IMR-90 (cell line): ENCODE measurements at regions not wholly inside any gene's neighbourhood (a gene's known extent, or its start where the extent isn't known, plus 50 kb on each side); places are given as distances from the start of the nearest gene placed in this dataset.

Source experiments
- ATAC-seq: fragments of 200-7000 bp; cut with Tn5 transposase; 2 replicates; pipeline ENCODE4 v1.9.1; 2020; ENCODE audit warnings: low read depth, mild to moderate bottlenecking, moderate library complexity
- BruUV-seq: library from RNA; stranded (reverse); fragments of 400-500 nt; replicated peaks from 2 replicates; lab custom pipeline; 2021; lab: Mats Ljungman, UMichigan
- CTCF ChIA-PET: fragments of 300-600 bp; formaldehyde crosslinking; extraction: SDS; loops from one replicate; lab custom pipeline; 2021; ENCODE audit warnings: antibody characterized with exemption; lab: Yijun Ruan, JAX
- POLR2A ChIA-PET: fragments of 300-600 bp; sonication (Branson Sonifier 250); formaldehyde crosslinking; loops from one replicate; lab custom pipeline; 2022; ENCODE audit warnings: antibody characterized with exemption; ENCODE audit not compliant: unreplicated experiment; lab: Charles Lee
- DNase-seq: peaks from one replicate; pipeline ENCODE4 v3.0.0; 2013
- H2AFZ ChIP-seq: replicated peaks from 2 replicates; pipeline ENCODE3; 2013; ENCODE audit warnings: low read length, mild to moderate bottlenecking; ENCODE audit not compliant: poor library complexity
- H2AK5ac ChIP-seq: 2 replicates; pipeline ENCODE4 v1.6.1; 2013; ENCODE audit warnings: low read depth, low read length, inconsistent platforms
- H2AK9ac ChIP-seq: replicated peaks from 2 replicates; pipeline ENCODE3; 2013; ENCODE audit warnings: mild to moderate bottlenecking, low read depth, low read length, moderate library complexity; ENCODE audit not compliant: poor library complexity
- H2BK120ac ChIP-seq: 2 replicates; pipeline ENCODE4 v1.6.1; 2013; ENCODE audit warnings: low read depth, low read length, inconsistent platforms
- H2BK15ac ChIP-seq: 3 replicates; pipeline ENCODE4 v1.6.1; 2013; ENCODE audit warnings: low read depth, low read length, inconsistent platforms
- H2BK20ac ChIP-seq: 2 replicates; pipeline ENCODE4 v1.6.1; 2013; ENCODE audit warnings: low read depth, mild to moderate bottlenecking, inconsistent platforms, low read length, moderate library complexity
- H2BK5ac ChIP-seq: 2 replicates; pipeline ENCODE4 v1.6.1; 2013; ENCODE audit warnings: mild to moderate bottlenecking, low read depth, low read length, inconsistent platforms; ENCODE audit not compliant: poor library complexity, severe bottlenecking
- H3K14ac ChIP-seq: replicated peaks from 2 replicates; pipeline ENCODE4 v1.6.1; 2013; ENCODE audit warnings: low read depth, low read length, inconsistent platforms
- H3K18ac ChIP-seq: 2 replicates; pipeline ENCODE4 v1.6.1; 2013; ENCODE audit warnings: low read depth, low read length, control low read depth
- H3K23ac ChIP-seq: 2 replicates; pipeline ENCODE4 v1.6.1; 2013; ENCODE audit warnings: low read depth, low read length, inconsistent platforms
- H3K27ac ChIP-seq: 2 replicates; pipeline ENCODE4 v1.5.1; 2013; ENCODE audit warnings: mild to moderate bottlenecking, control low read depth, low read length; ENCODE audit not compliant: insufficient read depth
- H3K27me3 ChIP-seq: 2 replicates; pipeline ENCODE4 v1.6.1; 2013; ENCODE audit warnings: low read length; ENCODE audit not compliant: control insufficient read depth, insufficient read depth
- H3K36me3 ChIP-seq: 2 replicates; pipeline ENCODE4 v1.6.1; 2013; ENCODE audit warnings: low read length, mixed read lengths; ENCODE audit not compliant: control insufficient read depth, insufficient read depth
- H3K4ac ChIP-seq: 2 replicates; pipeline ENCODE4 v1.6.1; 2013; ENCODE audit warnings: low read depth, low read length, inconsistent platforms
- H3K4me1 ChIP-seq: 2 replicates; pipeline ENCODE4 v1.6.1; 2013; ENCODE audit warnings: low read length, mixed read lengths; ENCODE audit not compliant: control insufficient read depth, insufficient read depth
- H3K4me2 ChIP-seq: 2 replicates; pipeline ENCODE4 v1.6.1; 2013; ENCODE audit warnings: low read depth, mild to moderate bottlenecking, control low read depth, low read length, moderate library complexity
- H3K4me3 ChIP-seq: 2 replicates; pipeline ENCODE4 v1.5.1; 2013; ENCODE audit warnings: low read depth, mild to moderate bottlenecking, control low read depth, low read length, moderate library complexity; ENCODE audit not compliant: insufficient read depth
- H3K56ac ChIP-seq: 2 replicates; pipeline ENCODE4 v1.6.1; 2013; ENCODE audit warnings: low read length, inconsistent platforms; ENCODE audit not compliant: insufficient read depth; ENCODE audit errors: extremely low read depth
- H3K79me1 ChIP-seq, 2 experiments: 2 replicates each; pipeline ENCODE4 v1.6.1; 2013; ENCODE audit warnings: low read length in 2 of 2, inconsistent platforms in 1 of 2, low read depth in 1 of 2
- H3K9ac ChIP-seq: 2 replicates; pipeline ENCODE4 v1.6.1; 2013; ENCODE audit warnings: low read depth, low read length, control low read depth
- H3K9me1 ChIP-seq: 2 replicates; pipeline ENCODE4 v1.6.1; 2013; ENCODE audit warnings: low read length, inconsistent platforms; ENCODE audit not compliant: insufficient read depth
- H3K9me3 ChIP-seq: 2 replicates; pipeline ENCODE4 v1.6.1; 2013; ENCODE audit warnings: low read length; ENCODE audit not compliant: control insufficient read depth, insufficient read depth
- H4K20me1 ChIP-seq: 2 replicates; pipeline ENCODE4 v1.6.1; 2013; ENCODE audit warnings: low read length, inconsistent platforms; ENCODE audit not compliant: insufficient read depth
- H4K5ac ChIP-seq: 2 replicates; pipeline ENCODE4 v1.6.1; 2013; ENCODE audit warnings: mild to moderate bottlenecking, low read depth, low read length, control low read depth
- H4K8ac ChIP-seq, 2 experiments: 2 replicates each; pipeline ENCODE4 v1.6.1; 2013; ENCODE audit warnings: low read depth in 2 of 2, low read length in 2 of 2, control low read depth in 1 of 2, inconsistent platforms in 1 of 2
- H4K91ac ChIP-seq: 2 replicates; pipeline ENCODE4 v1.6.1; 2013; ENCODE audit warnings: low read depth, low read length, inconsistent platforms; ENCODE audit not compliant: insufficient read depth
- CTCF ChIP-seq: conservative IDR thresholded peaks from 2 replicates; pipeline ENCODE4 v1.5.1; 2012; ENCODE audit warnings: mild to moderate bottlenecking, low read depth, low read length, improper control_type of control experiment
- ELK1 ChIP-seq: fragments of 150-350 bp; IDR thresholded peaks from 2 replicates; pipeline ENCODE4 v1.6.1; 2016; ENCODE audit warnings: low read depth, mild to moderate bottlenecking, low read length, moderate library complexity, borderline replicate concordance
- FOS ChIP-seq: fragments of 150-350 bp; IDR thresholded peaks from 2 replicates; pipeline ENCODE4 v1.6.1; 2016; ENCODE audit warnings: low read depth, low read length
- MAFK ChIP-seq: IDR thresholded peaks from 2 replicates; pipeline ENCODE4 v1.6.1; 2012; ENCODE audit warnings: low read depth, low read length, improper control_type of control experiment
- MAZ ChIP-seq: IDR thresholded peaks from 2 replicates; pipeline ENCODE4 v1.6.1; 2012; ENCODE audit warnings: low read depth, mild to moderate bottlenecking, low read length, improper control_type of control experiment, moderate library complexity, borderline replicate concordance
- POLR2A ChIP-seq: IDR thresholded peaks from 2 replicates; pipeline ENCODE4 v1.6.1; 2012; ENCODE audit warnings: mild to moderate bottlenecking, low read depth, low read length
- RAD21 ChIP-seq: IDR thresholded peaks from 2 replicates; pipeline ENCODE4 v1.6.1; 2012; ENCODE audit warnings: low read length, improper control_type of control experiment
- RFX5 ChIP-seq: IDR thresholded peaks from 2 replicates; pipeline ENCODE4 v1.8.0; 2012; ENCODE audit warnings: low read depth, mild to moderate bottlenecking, low read length, moderate library complexity
- SMC3 ChIP-seq: fragments of 150-350 bp; IDR thresholded peaks from 2 replicates; pipeline ENCODE4 v1.6.1; 2016; ENCODE audit warnings: low read depth, mild to moderate bottlenecking, antibody characterized with exemption, low read length, moderate library complexity
- USF2 ChIP-seq: fragments of 150-350 bp; IDR thresholded peaks from 2 replicates; pipeline ENCODE4 v1.6.1; 2017; ENCODE audit warnings: mild to moderate bottlenecking, antibody characterized with exemption, low read length, low read depth
- WGBS, 2 experiments: methylation state at CpG; one replicate each; pipeline versions ENCODE4 v1.1.5 to v1.1.7; 2013; ENCODE audit warnings: missing lambda C conversion rate in 2 of 2; ENCODE audit not compliant: insufficient read length in 1 of 2; ENCODE audit errors: extremely low coverage in 2 of 2; 5-methylcytosine and 5-hydroxymethylcytosine counted together
- dilution Hi-C: fragments of 300-500 bp; cut with HindIII; formaldehyde crosslinking; loops from one replicate; pipeline ENCODE4 v1.14.3; 2018; ENCODE audit warnings: low sequenced_read_pairs; ENCODE audit not compliant: unreplicated experiment
- in situ Hi-C: fragments of 300-500 bp; cut with MboI; formaldehyde crosslinking; loops from 3 replicates; pipeline ENCODE4 v1.14.3; 2019; ENCODE audit warnings: low sequenced_read_pairs, inconsistent platforms, mixed read lengths
- intact Hi-C: fragments of 100-400 bp; cut with micrococcal nuclease; formaldehyde crosslinking; loops from 2 replicates; pipeline ENCODE4 v1.10.0; 2022

- peak overlapping the region; percentile 86; the same call in 1 of the 2 replicates for H4K5ac ChIP-seq
- no peaks in the 10 kb centered on the region for H4K20me1 ChIP-seq
- peak overlapping the region; percentile 71; the same call in 2 of the 3 replicates for H2BK15ac ChIP-seq
- H3K79me1 ChIP-seq = no peaks in the 10 kb centered on the region
- H2AK5ac ChIP-seq = peak overlapping the region; percentile 52
- H3K9me1 ChIP-seq = peaks cover 2% of the 10 kb centered on the region; the same call in 1 of the 2 replicates
- no peak overlapping the region for H2AK9ac ChIP-seq
- TF ChIP-seq MAFK = no peak
- TF ChIP-seq MAZ = no peak
- no peak for TF ChIP-seq ELK1
- no peak for TF ChIP-seq FOS
- TF ChIP-seq RFX5 = no peak
- no peak for TF ChIP-seq SMC3
- no peak for TF ChIP-seq POLR2A
- TF ChIP-seq CTCF = no peak
- TF ChIP-seq USF2 = no peak
- no peak for TF ChIP-seq RAD21
- BruUV-seq = no TSS peak
- no peak overlapping the region for H3K4me3 ChIP-seq
- ChIA-PET CTCF (no interaction called here), POLR2A (no interaction called here)
- no peak overlapping the region for H3K23ac ChIP-seq
- peak overlapping the region; percentile 92; the same call in 1 of the 2 replicates for H3K18ac ChIP-seq
- peak overlapping the region; percentile 51 for H2BK20ac ChIP-seq
- H3K9me3 ChIP-seq = peaks cover 5% of the 10 kb centered on the region
- no peaks in the 10 kb centered on the region for H3K36me3 ChIP-seq
- H3K27me3 ChIP-seq = no peaks in the 10 kb centered on the region
- H3K14ac ChIP-seq = peak overlapping the region; percentile 5
- H4K8ac ChIP-seq = peak overlapping the region; percentile 0 to 75; a peak in 3 of 4 replicates
- no peak overlapping the region for H2AFZ ChIP-seq
- intact Hi-C loops (no loop called here), dilution Hi-C loops (no loop called here), in situ Hi-C loops (no loop called here)
- H3K4ac ChIP-seq = peak overlapping the region; percentile 32
- peak overlapping the region; percentile 97 for H2BK5ac ChIP-seq
- H2BK120ac ChIP-seq = peak overlapping the region; percentile 67
- H3K4me1 ChIP-seq = peaks cover 7% of the 10 kb centered on the region; the same call in 1 of the 2 replicates
- peak overlapping the region; percentile 69 for H4K91ac ChIP-seq
- no peak overlapping the region for H3K4me2 ChIP-seq
- no peak for ATAC-seq
- peak overlapping the region; percentile 45; the same call in 1 of the 2 replicates for H3K27ac ChIP-seq
- no CpG with 5 or more reads among the region's 6 CpGs for WGBS, 2 experiments
- no peak for DNase-seq
- H3K56ac ChIP-seq = no peak overlapping the region
- no peak overlapping the region for H3K9ac ChIP-seq
Observed at GRCh38 chr12:92601680-92602079, 101.1 kb upstream of the PLEKHG7 start.
